ENCODE measurements at regions not wholly inside any gene's neighbourhood (a gene's known extent, or its start where the extent isn't known, plus 50 kb on each side); places are given as distances from the start of the nearest gene placed in this dataset.
A peak's percentile ranks its signal among the peaks of the same experiment; 100 is the strongest.
"Not testable (repeated sequence)": the region's sequence is repeated elsewhere in the genome, so short reads cannot be mapped to it uniquely, and the experiment has no call there.

- no peak for DNase-seq (ENCODE audit: low read depth)
Measured at GRCh38 chr9:96156171-96156974, 145.6 kb downstream of the HSD17B3 start.

- no peak for DNase-seq (ENCODE audit: low read depth)
Measured at GRCh38 chr9:96154081-96154480, 147.9 kb downstream of the HSD17B3 start.

DNA sequence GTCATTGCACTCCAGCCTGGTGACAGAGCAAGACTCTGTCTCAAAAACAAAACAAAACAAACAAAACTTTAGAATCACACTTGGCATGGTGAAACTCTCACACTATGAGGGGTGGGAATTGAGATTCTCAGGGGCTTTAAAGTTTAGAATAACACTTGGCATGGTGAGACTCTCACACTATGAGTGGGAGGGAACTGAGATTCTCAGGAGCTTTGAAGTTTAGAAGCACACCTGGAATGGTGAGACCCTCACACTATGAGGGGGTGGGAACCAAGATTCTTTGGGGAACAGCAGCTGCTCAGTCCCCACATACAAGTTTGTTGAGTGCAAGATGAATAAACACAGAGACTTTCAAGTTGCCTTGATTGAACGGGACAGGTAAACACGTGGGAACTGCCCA, 149.4 kb downstream of the HSD17B3 start:
- no peak for DNase-seq (ENCODE audit: low read depth)

DNA sequence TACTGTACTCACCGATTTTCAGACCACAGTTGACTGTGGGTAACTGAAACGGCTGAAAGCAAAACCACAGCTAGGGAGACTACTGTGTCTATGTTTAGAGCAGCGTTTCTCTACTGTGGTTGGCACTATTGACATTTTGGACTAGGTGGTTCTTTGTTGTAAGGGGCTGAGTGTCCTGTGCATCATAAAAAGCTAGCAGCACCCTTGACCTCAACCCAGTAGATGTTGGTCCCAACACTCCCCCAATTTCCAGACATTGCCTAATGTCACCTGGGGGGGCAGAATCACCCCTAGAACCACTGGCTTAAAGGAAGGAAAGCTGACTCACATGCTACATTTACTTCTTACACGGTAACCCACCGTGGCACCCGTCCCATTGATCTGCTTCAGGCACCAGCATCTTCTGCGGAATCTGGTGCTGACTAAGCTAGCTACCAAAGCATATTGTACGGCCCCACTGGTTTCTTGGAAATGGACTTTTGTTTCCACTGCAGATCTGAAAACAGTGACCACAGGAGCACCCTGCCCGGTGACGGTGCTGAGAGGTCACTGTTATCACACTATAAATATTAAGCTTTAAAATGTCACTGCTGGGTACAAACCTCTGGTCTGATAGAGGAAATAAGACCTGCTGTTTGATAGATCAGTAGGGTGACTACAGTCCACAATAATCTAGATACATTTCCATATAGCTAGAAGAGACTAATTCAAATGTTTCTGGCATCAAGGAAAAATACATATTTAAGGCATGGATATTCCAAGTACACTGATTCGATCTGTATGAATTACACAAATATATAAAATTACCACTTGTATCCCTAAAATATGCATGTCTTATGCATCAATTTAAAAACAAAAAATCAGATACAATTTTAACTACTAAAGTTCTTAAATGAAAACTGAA, 151.4 kb downstream of the HSD17B3 start:
- peak; percentile 23 for DNase-seq (ENCODE audit: low read depth)

DNA sequence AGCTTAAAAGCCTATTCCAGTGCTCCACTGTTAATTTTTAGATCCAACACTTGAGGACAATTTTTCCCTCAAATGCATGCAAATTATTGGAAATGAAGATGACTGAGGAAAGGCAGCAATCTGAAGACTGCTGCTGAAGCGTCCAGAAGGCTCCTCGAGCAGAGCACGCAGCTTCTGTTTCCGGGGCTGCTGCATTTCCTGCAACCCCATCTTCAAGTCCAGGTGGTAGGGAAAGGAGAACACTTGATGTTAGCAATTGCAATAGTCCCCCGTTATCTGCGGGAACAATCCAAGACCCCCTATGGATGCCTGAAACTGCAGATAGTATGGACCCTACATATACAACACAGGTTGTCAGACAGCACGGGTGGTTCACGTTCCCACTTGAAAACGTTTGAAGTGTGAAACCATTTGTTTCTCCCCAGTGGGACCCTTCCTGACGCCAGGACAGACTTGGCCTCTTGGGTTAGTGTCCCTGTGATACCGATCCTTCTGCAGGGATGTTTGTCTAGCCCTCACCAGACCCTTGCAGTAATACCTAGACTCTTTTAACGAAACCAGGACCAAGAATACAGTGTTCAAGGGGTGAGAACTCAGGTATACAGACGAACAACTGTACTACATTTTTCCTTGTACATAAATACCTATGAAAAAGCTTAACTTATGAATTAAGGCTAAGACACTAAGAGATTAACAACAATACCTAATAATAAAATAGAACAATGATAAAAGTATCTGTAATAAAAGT, 152.3 kb downstream of the HSD17B3 start:
- DNase-seq (ENCODE audit: low read depth): no peak

DNA sequence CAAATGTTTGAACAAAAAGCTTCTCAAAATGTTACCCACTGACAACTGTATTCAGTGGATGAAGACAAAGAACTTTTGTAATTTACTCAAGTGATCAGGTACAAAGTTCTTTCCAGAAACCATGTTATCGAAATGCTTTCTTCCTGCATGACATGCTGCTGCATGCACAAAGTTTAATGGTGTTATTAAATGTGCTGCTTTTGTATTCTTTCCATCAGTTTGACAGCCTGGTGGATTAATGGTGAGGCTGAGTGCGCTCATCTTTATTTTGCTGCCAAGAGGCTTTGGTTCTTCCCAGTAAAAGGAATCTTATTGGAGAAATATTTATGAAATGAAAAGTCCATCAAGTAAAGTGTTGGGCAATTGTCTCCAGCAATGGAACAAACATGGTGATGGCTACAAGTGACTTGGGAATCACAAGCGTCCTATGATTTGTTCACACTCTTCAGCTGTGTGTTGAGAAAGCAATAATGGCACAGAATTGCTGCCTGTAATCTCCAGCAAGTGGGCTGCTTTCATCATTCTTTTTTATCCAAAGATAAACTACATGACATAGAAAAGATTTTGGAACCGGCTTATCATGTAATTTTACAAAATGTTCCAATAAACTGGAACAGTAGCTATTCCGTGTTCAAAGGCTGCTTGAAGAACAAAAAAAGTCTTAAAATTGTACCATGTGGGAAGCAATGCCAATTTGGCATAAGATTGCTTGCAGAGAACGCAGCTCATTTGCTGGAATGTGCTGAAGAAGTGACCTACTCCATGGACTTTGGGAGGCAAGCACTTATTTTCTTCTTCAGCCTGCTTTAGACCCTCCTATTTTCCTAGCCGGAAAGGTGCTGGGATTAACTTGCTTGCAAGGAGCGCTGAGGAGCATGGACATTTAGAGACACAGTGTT, 153.1 kb downstream of the HSD17B3 start:
- DNase-seq (ENCODE audit: low read depth): no peak

GRCh38 chr9:96147029-96147428, 154.9 kb downstream of the HSD17B3 start:
- DNase-seq (ENCODE audit: low read depth): not testable (repeated sequence)

- no peak for DNase-seq (ENCODE audit: low read depth)
Measured at GRCh38 chr9:96141666-96142065, 160.3 kb downstream of the HSD17B3 start.

DNA sequence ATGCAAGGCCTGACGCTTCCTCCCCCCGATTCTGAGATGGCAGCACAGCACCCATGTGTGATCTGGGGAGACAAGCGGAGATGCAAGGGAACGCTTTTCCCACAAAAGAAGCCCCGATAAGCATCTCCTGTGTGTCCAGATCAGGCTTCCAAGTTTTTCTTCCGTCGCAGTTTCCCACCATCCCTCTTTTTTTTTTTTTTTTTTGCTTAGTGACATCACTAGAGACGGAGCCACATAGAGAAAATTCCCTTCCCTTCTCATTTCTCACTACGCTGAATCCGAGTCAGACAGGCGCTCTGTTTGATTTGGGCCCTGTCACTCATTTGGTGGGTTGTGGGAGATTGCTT, 160.9 kb downstream of the HSD17B3 start:
- DNase-seq (ENCODE audit: low read depth): no peak

GRCh38 chr9:96140296-96141127, 161.5 kb downstream of the HSD17B3 start:
- no peak for DNase-seq (ENCODE audit: low read depth)

GRCh38 chr9:96139592-96140295, 162.2 kb downstream of the HSD17B3 start:
- no peak for DNase-seq (ENCODE audit: low read depth)

GRCh38 chr9:96138616-96139015, 163.4 kb downstream of the HSD17B3 start:
- DNase-seq (ENCODE audit: low read depth): no peak

GRCh38 chr9:96137671-96138429, 164.1 kb downstream of the HSD17B3 start:
- no peak for DNase-seq (ENCODE audit: low read depth)

DNA sequence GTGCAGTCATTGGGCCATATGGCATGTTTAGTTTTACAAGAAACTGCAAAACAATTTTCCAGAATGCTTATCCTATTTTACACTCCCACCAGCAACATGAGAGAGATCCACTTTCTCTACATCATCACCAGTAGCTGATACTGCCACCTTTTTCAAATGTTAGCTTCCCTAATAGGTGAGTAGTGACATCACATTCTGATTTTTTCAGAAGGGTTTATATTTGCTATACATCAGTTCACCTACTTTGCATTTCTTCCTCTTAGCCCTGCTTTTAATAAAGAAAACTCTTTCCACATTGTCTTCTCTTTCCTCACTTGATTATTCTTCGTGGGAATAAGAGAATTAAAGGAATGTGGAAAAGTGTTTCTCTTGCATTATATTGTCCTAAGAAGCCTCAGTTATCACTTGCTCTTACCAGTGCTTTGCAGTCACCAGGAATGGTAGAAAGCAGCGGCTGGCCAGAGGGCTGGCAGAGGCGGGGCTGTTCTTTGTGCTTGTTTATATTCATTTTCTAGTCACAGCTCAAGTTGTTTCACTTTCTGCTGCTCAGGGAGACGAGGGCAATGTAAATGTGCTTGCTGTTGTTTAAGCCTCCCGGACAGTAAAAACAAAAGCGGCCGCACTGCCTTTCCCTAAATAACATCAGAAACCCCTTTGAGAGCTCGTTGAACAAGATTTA, 164.8 kb downstream of the HSD17B3 start:
- no peak for DNase-seq (ENCODE audit: low read depth)

DNA sequence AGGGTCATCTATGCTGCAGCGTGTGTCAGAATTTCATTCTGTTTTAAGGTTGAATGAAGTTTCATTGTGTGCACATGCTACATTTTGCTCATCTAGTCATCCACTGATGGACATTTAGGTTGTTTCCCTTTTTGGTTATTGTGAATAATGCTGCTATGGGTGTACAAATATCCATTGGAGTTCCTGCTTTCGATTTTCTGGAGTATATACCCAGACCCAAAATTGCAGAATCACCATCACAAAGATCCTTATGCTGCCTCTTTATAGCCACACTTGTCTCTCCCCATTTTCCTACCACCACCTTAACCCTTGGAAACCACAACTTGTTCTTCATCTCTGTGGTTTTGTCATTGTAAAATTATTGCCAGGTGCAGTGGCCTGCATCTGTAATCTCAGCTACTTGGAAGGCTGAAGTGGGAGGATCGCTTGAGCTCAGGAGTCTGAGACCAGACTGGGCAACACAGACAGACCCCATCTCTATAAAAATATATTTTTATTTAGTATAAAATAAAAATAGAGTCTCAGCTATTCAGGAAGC, 166.2 kb downstream of the HSD17B3 start:
- DNase-seq (ENCODE audit: low read depth): no peak

- DNase-seq (ENCODE audit: low read depth): no peak
Measured at GRCh38 chr9:96135076-96135752, 166.8 kb downstream of the HSD17B3 start.

DNA sequence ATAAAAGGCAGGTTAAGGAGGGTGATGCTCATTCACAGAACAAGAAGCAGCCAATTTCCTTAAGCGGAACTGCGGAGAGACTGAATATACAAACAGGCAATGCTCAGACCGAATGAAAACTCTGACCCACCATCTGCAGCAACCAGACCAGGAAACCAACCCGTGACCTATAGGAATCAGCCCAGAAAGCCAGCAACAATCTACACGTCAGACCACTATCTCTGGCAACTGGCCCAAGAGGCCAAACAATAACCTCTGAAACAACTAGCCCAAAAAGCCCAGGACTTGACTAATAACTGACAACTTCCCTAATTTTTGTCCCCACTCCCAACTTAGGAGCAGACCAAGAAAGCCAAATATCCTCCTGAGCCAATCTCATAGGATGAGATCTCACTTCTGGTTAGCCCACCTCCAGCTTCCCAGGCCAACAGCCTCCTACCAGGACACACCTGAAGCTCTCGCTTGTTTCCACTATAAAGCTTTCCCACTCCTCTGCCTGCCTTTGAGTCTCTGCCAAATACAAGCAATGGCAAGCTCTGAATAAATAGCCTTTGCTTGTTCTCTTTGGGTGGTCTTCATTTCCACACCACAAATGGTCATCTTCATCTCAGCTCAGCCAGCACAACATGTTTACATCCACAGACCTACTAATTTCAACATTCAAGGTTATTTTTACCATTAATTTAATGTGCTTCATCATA, 168.5 kb downstream of the HSD17B3 start:
- DNase-seq (ENCODE audit: low read depth): no peak

Measured in stimulated activated CD8-positive, alpha-beta memory T cell treated with anti-CD3 and anti-CD28 coated beads, Interleukin-12 subunit alpha, Interleukin-12 subunit beta, amount 100 ng/mL, for 4 hours (primary cell).